ENCODE measurements at regions not wholly inside any gene's neighbourhood (a gene's known extent, or its start where the extent isn't known, plus 50 kb on each side); places are given as distances from the start of the nearest gene placed in this dataset.
"Not testable (repeated sequence)": the region's sequence is repeated elsewhere in the genome, so short reads cannot be mapped to it uniquely, and the experiment has no call there.

DNA sequence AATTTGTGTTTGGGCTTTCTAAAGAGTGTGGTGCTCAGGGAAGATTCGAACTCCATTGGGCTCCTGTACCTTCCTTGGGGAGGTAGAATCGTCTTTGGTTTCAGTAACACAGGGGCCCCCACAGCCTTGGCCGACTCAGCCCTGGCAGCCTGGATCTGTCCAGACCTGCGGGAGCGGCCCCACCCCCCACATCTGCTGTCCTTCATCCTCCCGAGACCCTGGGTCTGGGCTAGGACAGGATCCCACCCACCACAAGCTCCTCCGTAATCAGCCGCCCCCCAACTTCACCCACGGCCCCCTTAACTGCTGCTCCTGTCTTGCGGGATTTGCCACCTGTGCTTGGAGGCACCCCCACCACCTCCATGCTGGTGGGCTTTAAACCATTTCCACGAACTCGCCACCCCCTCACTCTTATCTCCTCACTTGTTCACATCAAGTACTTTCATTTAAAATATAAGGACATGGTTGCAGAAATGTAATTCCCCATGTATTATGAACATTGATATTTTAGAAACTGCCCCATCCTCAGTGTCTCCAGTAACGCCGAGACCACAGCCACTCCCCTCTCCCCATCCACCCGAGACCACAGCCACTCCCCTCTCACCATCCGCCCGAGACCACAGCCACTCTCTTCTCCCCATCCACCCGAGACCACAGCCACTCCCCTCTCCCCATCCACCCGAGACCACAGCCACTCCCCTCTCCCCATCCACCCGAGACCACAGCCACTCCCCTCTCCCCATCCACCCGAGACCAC, 84.7 kb upstream of the SFSWAP start:
- not testable (repeated sequence) for DNase-seq

DNA sequence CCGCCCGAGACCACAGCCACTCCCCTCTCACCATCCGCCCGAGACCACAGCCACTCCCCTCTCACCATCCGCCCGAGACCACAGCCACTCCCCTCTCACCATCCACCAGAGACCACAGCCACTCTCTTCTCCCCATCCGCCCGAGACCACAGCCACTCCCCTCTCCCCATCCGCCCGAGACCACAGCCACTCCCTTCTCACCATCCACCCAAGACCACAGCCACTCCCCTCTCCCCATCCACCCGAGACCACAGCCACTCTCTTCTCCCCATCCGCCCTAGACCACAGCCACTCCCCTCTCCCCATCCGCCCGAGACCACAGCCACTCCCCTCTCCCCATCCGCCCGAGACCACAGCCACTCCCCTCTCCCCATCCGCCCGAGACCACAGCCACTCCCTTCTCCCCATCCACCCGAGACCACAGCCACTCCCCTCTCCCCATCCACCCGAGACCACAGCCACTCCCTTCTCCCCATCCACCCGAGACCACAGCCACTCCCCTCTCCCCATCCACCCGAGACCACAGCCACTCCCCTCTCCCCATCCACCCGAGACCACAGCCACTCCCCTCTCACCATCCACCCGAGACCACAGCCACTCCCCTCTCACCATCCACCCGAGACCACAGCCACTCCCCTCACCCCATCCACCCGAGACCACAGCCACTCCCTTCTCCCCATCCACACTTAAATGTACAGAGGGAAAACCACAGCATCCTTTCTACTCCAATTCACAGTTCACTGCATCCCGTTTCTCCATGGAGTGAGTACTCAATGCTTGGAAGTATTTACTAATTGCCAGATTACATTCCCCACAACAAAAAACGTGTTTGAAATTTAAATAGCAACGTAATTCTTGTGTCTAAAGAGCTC, 83.5 kb upstream of the SFSWAP start:
- peak; percentile 52 for DNase-seq

DNA sequence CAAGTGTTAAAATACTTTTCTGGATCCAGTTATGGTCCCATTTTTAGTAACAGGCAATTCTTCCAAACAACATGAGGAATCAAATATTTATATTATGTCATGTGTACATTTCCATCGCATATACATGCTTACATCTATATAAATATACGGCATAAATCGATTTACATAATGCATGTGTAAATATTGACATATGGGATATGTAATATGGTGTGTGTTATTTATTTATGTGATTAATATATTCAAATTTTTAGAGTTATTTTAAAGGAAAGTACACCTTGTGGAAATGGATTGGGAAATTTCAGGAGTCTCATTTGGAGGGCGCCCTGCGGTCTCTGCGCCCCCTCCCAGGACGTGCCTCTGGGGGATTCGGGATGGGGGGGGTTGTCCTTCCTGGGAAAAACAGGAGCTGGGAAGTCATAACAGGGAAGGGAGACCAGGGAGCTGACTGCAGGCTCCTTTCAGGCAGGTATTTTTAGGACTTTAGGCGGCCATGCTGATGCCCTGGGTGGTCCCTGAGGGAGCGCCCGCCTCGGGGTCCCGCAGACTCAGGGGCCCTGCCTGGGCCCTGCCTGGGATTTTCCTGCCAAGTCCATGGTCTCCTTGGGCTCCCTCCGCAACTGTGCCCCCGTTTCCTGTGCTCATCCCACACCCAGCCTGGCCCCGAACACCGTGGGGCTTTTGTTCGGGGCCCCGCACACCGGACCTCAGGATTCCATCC, 82.7 kb upstream of the SFSWAP start:
- no peak for DNase-seq

GRCh38 chr12:131628766-131629448, 82.0 kb upstream of the SFSWAP start:
- no peak for DNase-seq

- DNase-seq = no peak
Measured at GRCh38 chr12:131631230-131631629, 79.7 kb upstream of the SFSWAP start.

- DNase-seq = not testable (repeated sequence)
Measured at GRCh38 chr12:131631889-131632651, 78.8 kb upstream of the SFSWAP start.

GRCh38 chr12:131632652-131633023, 78.3 kb upstream of the SFSWAP start:
- DNase-seq = not testable (repeated sequence)

- not testable (repeated sequence) for DNase-seq
Measured at GRCh38 chr12:131633610-131634009, 77.3 kb upstream of the SFSWAP start.

- DNase-seq = no peak
Measured at GRCh38 chr12:131634037-131634436, 76.9 kb upstream of the SFSWAP start.

- not testable (repeated sequence) for DNase-seq
Measured at GRCh38 chr12:131635012-131635411, 75.9 kb upstream of the SFSWAP start.

- DNase-seq = no peak
Measured at GRCh38 chr12:131635491-131636122, 75.3 kb upstream of the SFSWAP start.

GRCh38 chr12:131636266-131636665, 74.6 kb upstream of the SFSWAP start:
- DNase-seq = no peak

DNA sequence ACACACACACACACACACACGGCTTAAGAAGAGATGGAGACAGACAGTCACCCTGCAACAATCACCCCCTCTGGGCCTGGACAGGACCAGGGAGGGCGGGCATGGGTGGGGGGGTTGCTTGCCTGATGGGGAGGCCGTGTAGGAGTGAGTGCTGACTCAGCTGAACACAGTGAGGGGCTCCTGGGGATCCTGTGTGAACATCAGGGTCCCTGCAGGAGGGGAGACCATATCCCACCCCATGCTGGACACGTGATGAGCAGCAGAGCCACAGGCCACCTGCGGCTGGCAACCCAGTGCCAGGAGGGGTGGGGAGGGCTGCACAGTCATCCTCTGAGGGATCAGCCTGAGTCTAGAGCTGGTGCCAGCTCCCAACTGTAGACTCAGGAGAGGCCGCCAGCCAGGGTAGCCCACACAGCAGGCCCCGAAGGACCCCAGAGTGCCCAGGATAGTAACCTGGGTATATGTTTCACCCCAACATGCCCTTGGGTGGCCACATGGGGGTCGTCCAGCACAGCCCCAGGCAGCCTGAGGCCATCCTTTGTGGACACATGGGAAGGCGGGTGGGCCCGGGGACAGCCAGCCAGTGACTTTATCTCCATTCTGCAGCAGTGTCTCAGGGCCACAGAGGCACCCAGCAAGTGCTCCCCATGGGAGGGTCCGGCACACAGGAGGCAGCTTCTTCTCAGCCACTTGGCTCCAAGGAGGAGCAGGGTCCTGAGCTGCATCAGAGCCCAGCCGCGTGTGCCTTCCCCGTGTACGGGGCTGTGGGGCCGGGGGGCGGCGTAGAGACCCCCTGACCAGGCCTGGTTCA, 73.7 kb upstream of the SFSWAP start:
- DNase-seq = no peak

- DNase-seq = no peak
Measured at GRCh38 chr12:131637986-131638385, 72.9 kb upstream of the SFSWAP start.

- no peak for DNase-seq
Measured at GRCh38 chr12:131639270-131639940, 71.5 kb upstream of the SFSWAP start.

DNA sequence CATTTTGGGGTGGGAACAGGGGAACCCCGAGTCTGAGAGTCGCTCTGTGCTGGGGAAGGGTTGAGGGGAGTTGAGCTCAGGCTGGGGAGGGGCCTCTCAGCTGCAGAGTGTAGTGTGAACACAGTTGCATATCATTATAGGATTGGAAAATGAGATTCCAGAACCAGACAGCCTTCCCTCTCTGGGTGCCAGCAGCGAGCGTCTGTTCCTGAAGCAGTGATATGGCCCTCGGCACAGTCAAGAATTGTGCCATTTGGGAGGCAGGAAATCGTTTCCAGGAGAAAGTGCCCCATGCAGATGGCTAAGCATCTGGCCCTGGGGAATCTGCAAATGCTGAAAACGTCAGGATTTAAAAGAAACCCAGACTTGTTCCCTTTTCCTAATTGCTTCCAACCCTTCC, 70.4 kb upstream of the SFSWAP start:
- no peak for DNase-seq

DNA sequence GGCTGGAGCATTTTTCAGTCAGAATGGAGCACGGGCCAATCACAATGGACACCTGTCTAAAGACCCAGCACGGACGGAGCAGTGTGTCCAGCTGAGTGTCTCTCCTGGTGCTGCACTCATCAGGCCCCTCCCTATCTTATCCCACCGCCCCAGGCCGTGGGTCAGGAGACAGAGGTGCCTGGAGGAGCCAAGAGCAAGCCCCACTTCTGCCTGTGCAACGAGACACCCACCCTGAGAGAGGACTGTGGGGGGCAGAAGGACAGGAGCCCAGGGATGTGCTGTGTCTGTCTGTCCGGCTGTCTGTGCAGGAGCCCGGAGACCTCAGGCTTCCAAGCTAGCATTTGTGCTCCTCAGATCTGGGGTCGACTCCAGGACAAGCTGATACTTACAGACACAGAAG, 69.6 kb upstream of the SFSWAP start:
- DNase-seq = no peak

- no peak for DNase-seq
Measured at GRCh38 chr12:131642101-131642540, 68.8 kb upstream of the SFSWAP start.

- no peak for DNase-seq
Measured at GRCh38 chr12:131642771-131643170, 68.1 kb upstream of the SFSWAP start.
